HCT116 (cell line): ENCODE measurements at regions not wholly inside any gene's neighbourhood (a gene's known extent, or its start where the extent isn't known, plus 50 kb on each side); places are given as distances from the start of the nearest gene placed in this dataset.

Experiments
- ATAC-seq: fragments of 200-7000 bp; cut with Tn5 transposase; 2 replicates; pipeline ENCODE4 v1.9.1; 2020; ENCODE audit warnings: mild to moderate bottlenecking, moderate library complexity
- BruUV-seq: library from RNA; stranded (reverse); fragments of 400-500 nt; replicated peaks from 2 replicates; lab custom pipeline; 2021; lab: Mats Ljungman, UMichigan
- CTCF ChIA-PET: fragments of 300-600 bp; sonication (Branson Sonifier 250); formaldehyde crosslinking; loops from one replicate; lab custom pipeline; 2021; ENCODE audit warnings: antibody characterized with exemption; lab: Charles Lee
- POLR2A ChIA-PET: fragments of 300-600, 350-600 bp; sonication (Branson Sonifier 250); formaldehyde crosslinking; loops from one replicate; lab custom pipeline; 2021; ENCODE audit warnings: antibody characterized with exemption; lab: Charles Lee
- RAD21 ChIA-PET, 2 experiments: fragments of 300-600 bp; sonication (Branson Sonifier 250); formaldehyde crosslinking; loops; one replicate each; lab custom pipeline; 2023; ENCODE audit warnings: low total read pairs in 2 of 2; ENCODE audit not compliant: uncharacterized antibody in 2 of 2, unreplicated experiment in 2 of 2, low non-redundant PET in 1 of 2; lab: Charles Lee
- DNase-seq: peaks from one replicate; pipeline ENCODE4 v3.0.0-alpha.2; 2010; ENCODE audit warnings: low read depth, low spot score
- H2AFZ ChIP-seq: fragments of 200-600 bp; shearing (Covaris generic), sonication (generic); 2 replicates; pipeline ENCODE4 v1.6.1; 2017; ENCODE audit warnings: low read depth, mixed run types, mixed read lengths, antibody characterized with exemption, low read length; ENCODE audit not compliant: poor library complexity, severe bottlenecking
- H3K27ac ChIP-seq: 2 replicates; pipeline ENCODE4 v1.5.1; 2012; ENCODE audit warnings: low read depth, low read length
- H3K27me3 ChIP-seq: fragments of 200-600 bp; sonication (generic); 2 replicates; pipeline ENCODE4 v1.6.1; 2016; ENCODE audit warnings: mixed run types, low read length, mixed read lengths; ENCODE audit not compliant: insufficient read depth
- H3K36me3 ChIP-seq, 2 experiments: fragments of 200-500 bp in 1 of 2; fragments of 200-600 bp in 1 of 2; sonication (Bioruptor generic) in 1 of 2; sonication (generic) in 1 of 2; 2 replicates each; pipeline versions ENCODE4 v1.5.1 to v1.6.1; 2014 to 2016; ENCODE audit warnings: low read length in 2 of 2, inconsistent platforms in 1 of 2, mixed read lengths in 1 of 2, mixed run types in 1 of 2; ENCODE audit not compliant: insufficient read depth in 2 of 2, control insufficient read depth in 1 of 2
- H3K4me1 ChIP-seq, 2 experiments: fragments of 200-600 bp in 1 of 2; sonication (generic) in 1 of 2; 2 replicates each; pipeline versions ENCODE4 v1.5.1 to v1.6.1; 2012 to 2017; ENCODE audit warnings: low read length in 2 of 2, inconsistent platforms in 1 of 2, mild to moderate bottlenecking in 1 of 2, mixed read lengths in 1 of 2, mixed run types in 1 of 2, moderate library complexity in 1 of 2; ENCODE audit not compliant: insufficient read depth in 2 of 2, control insufficient read depth in 1 of 2
- H3K4me2 ChIP-seq: fragments of 200-600 bp; sonication (generic); 2 replicates; pipeline ENCODE4 v1.6.1; 2017; ENCODE audit warnings: mixed run types, low read length, mixed read lengths
- H3K4me3 ChIP-seq, 2 experiments: fragments of 200-600 bp in 1 of 2; sonication (generic) in 1 of 2; replicated peaks in 1 of 2; 2 replicates each; pipeline ENCODE4 v1.5.1; 2011 to 2016; ENCODE audit warnings: low read length in 2 of 2, control low read depth in 1 of 2, low read depth in 1 of 2, mild to moderate bottlenecking in 1 of 2, mixed read lengths in 1 of 2, mixed run types in 1 of 2
- H3K79me2 ChIP-seq: fragments of 200-600 bp; sonication (generic); 2 replicates; pipeline ENCODE4 v1.6.1; 2017; ENCODE audit warnings: mild to moderate bottlenecking, mixed run types, low read length, moderate library complexity, mixed read lengths; ENCODE audit not compliant: insufficient read depth
- H3K9ac ChIP-seq: fragments of 200-600 bp; sonication (generic); 2 replicates; pipeline ENCODE4 v1.6.1; 2016; ENCODE audit warnings: low read length, mixed read lengths
- H3K9me2 ChIP-seq: fragments of 200-600 bp; sonication (generic), shearing (Covaris generic); 2 replicates; pipeline ENCODE4 v1.6.1; 2017; ENCODE audit warnings: mixed run types, mild to moderate bottlenecking, moderate library complexity; ENCODE audit not compliant: insufficient read depth
- H3K9me3 ChIP-seq, 2 experiments: fragments of 200-500 bp in 1 of 2; fragments of 200-600 bp in 1 of 2; sonication (Bioruptor generic) in 1 of 2; sonication (generic) in 1 of 2; 2 replicates each; pipeline ENCODE4 v1.6.1; 2014 to 2017; ENCODE audit warnings: low read length in 2 of 2, mixed read lengths in 2 of 2, inconsistent platforms in 1 of 2, low read depth in 1 of 2, mild to moderate bottlenecking in 1 of 2, mixed run types in 1 of 2, moderate library complexity in 1 of 2; ENCODE audit not compliant: control insufficient read depth in 1 of 2, insufficient read depth in 1 of 2
- H4K20me1 ChIP-seq: fragments of 200-600 bp; sonication (generic), shearing (Covaris generic); 2 replicates; pipeline ENCODE4 v1.6.1; 2017; ENCODE audit warnings: mixed run types, mild to moderate bottlenecking, moderate library complexity; ENCODE audit not compliant: insufficient read depth
- CEBPB ChIP-seq: IDR thresholded peaks from 2 replicates; pipeline ENCODE4 v1.6.1; 2012; ENCODE audit warnings: low read depth
- CTCF ChIP-seq, 3 experiments: fragments of 200-600 bp in 1 of 3; sonication (generic) in 1 of 3; IDR thresholded peaks in 2 of 3; conservative IDR thresholded peaks in 1 of 3; 2 replicates each; pipeline ENCODE4 v1.5.1; 2012 to 2017; ENCODE audit warnings: low read depth in 2 of 3, low read length in 2 of 3, antibody characterized with exemption in 1 of 3, borderline replicate concordance in 1 of 3, control low read depth in 1 of 3, mild to moderate bottlenecking in 1 of 3, mixed read lengths in 1 of 3, mixed run types in 1 of 3, moderate library complexity in 1 of 3; ENCODE audit not compliant: insufficient read depth in 1 of 3
- EGR1 ChIP-seq: IDR thresholded peaks from 2 replicates; pipeline ENCODE4 v1.6.1; 2012; ENCODE audit warnings: low read depth
- ELF1 ChIP-seq: IDR thresholded peaks from 2 replicates; pipeline ENCODE4 v1.6.1; 2012; ENCODE audit warnings: low read depth, borderline replicate concordance
- EZH2 ChIP-seq: fragments of 200-600 bp; sonication (generic); IDR thresholded peaks from 2 replicates; pipeline ENCODE4 v1.6.1; 2017; ENCODE audit warnings: antibody characterized with exemption, mixed run types
- EZH2phosphoT487 ChIP-seq: fragments of 200-600 bp; IDR thresholded peaks from 2 replicates; pipeline ENCODE4 v1.6.1; 2018; ENCODE audit warnings: antibody characterized with exemption, borderline replicate concordance
- FOSL1 ChIP-seq: IDR thresholded peaks from 2 replicates; pipeline ENCODE4 v1.6.1; 2012; ENCODE audit warnings: low read depth
- JUND ChIP-seq: IDR thresholded peaks from 2 replicates; pipeline ENCODE4 v1.6.1; 2012
- REST ChIP-seq: IDR thresholded peaks from 2 replicates; pipeline ENCODE4 v1.6.1; 2012; ENCODE audit warnings: low read depth
- SIN3A ChIP-seq: IDR thresholded peaks from 2 replicates; pipeline ENCODE4 v1.6.1; 2012; ENCODE audit warnings: low read depth
- SRF ChIP-seq: IDR thresholded peaks from 2 replicates; pipeline ENCODE4 v1.6.1; 2012; ENCODE audit warnings: low read depth
- TCF7L2 ChIP-seq: IDR thresholded peaks from 2 replicates; pipeline ENCODE4 v1.7.0; 2011; ENCODE audit warnings: borderline replicate concordance, inconsistent platforms; ENCODE audit not compliant: insufficient read depth, insufficient read length; ENCODE audit errors: extremely low read depth
- ZFX ChIP-seq: fragments of 450-650 bp; IDR thresholded peaks from 2 replicates; pipeline ENCODE4 v1.6.1; 2017
- ZNF274 ChIP-seq: fragments of 200-500 bp; sonication (Bioruptor generic); IDR thresholded peaks from 2 replicates; pipeline ENCODE4 v1.6.1; 2014; ENCODE audit warnings: mild to moderate bottlenecking, low read depth, low read length, inconsistent platforms
- intact Hi-C: fragments of 100-400 bp; cut with micrococcal nuclease; formaldehyde crosslinking; loops from 2 replicates; pipeline ENCODE4 v1.10.0; 2022
- TF ChIP-seq, protein P1 (sequence below): IDR thresholded peaks from 2 replicates; pipeline ENCODE4 v1.6.1; 2011; ENCODE audit warnings: mild to moderate bottlenecking, low read length, moderate library complexity; ENCODE audit not compliant: insufficient replicate concordance; ENCODE audit errors: extremely low read depth

DNA sequence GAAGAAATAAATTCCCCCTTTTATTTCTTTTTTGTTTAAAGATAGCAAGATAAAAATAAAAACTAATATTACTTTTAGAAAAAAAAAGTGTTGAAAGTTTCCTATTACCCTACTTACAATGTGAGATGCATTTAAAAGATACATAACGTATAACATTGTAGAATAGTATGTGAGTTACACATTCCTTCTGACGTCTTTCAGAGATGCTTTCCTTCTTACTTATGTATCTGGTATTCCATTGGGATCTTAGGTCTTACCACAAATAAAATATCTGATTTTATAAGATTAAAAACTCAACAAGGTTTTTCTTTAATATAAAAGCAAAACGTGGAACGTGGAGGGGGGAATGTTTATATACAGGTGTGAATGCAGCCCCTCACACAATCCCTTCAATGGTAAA lies 147.2 kb upstream of the ETS2 start:
- POLR2A ChIA-PET, result no interaction called here
- intact Hi-C loops, result no loop called here
- H3K27ac ChIP-seq, result no peak overlapping the region
- H3K27me3 ChIP-seq, result peaks cover 45% of the 10 kb centered on the region
- ATAC-seq (no peak), DNase-seq (no peak)
- H2AFZ ChIP-seq, result no peak overlapping the region
- no peaks in the 10 kb centered on the region for H3K4me1 ChIP-seq
- no peak for TF ChIP-seq REST
- TF ChIP-seq FOSL1, result no peak
- no peak for TF ChIP-seq EGR1
- TF ChIP-seq EZH2, result no peak
- TF ChIP-seq CEBPB, result no peak
- no peak for TF ChIP-seq TCF7L2
- TF ChIP-seq CTCF (IDR thresholded peaks at IDR 0.05 in 2 of 3, conservative IDR thresholded peaks at IDR 0.05 in 1 of 3; ENCODE audit: borderline replicate concordance in 1 of 3, insufficient read depth in 1 of 3, low read depth in 2 of 3, low read length in 2 of 3), result no peak
- no peak for TF ChIP-seq ZNF274
- TF ChIP-seq EZH2phosphoT487, result no peak
- TF ChIP-seq, protein P1, sequence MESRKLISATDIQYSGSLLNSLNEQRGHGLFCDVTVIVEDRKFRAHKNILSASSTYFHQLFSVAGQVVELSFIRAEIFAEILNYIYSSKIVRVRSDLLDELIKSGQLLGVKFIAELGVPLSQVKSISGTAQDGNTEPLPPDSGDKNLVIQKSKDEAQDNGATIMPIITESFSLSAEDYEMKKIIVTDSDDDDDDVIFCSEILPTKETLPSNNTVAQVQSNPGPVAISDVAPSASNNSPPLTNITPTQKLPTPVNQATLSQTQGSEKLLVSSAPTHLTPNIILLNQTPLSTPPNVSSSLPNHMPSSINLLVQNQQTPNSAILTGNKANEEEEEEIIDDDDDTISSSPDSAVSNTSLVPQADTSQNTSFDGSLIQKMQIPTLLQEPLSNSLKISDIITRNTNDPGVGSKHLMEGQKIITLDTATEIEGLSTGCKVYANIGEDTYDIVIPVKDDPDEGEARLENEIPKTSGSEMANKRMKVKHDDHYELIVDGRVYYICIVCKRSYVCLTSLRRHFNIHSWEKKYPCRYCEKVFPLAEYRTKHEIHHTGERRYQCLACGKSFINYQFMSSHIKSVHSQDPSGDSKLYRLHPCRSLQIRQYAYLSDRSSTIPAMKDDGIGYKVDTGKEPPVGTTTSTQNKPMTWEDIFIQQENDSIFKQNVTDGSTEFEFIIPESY, result no peak
- no peak for TF ChIP-seq JUND
- no peak for TF ChIP-seq SRF
- no peak for TF ChIP-seq ZFX
- TF ChIP-seq SIN3A, result no peak
- no peak for TF ChIP-seq ELF1
- CTCF ChIA-PET, result interaction anchor here (1.9 kb wide), 1 partner anchor 11 kb away, joined by 9 read pairs; no protein-coding TSS in a partner anchor
- H3K36me3 ChIP-seq, result no peaks in the 10 kb centered on the region
- H3K9me2 ChIP-seq, result no peaks in the 10 kb centered on the region
- no TSS peak for BruUV-seq
- H4K20me1 ChIP-seq, result no peaks in the 10 kb centered on the region
- RAD21 ChIA-PET, result no interaction called here
- H3K79me2 ChIP-seq, result no peaks in the 10 kb centered on the region
- H3K9ac ChIP-seq, result no peak overlapping the region
- no peak overlapping the region for H3K4me3 ChIP-seq
- no peak overlapping the region for H3K4me2 ChIP-seq
- no peaks in the 10 kb centered on the region for H3K9me3 ChIP-seq
